ENCODE measurements at regions not wholly inside any gene's neighbourhood (a gene's known extent, or its start where the extent isn't known, plus 50 kb on each side); places are given as distances from the start of the nearest gene placed in this dataset.
"Not testable (repeated sequence)": the region's sequence is repeated elsewhere in the genome, so short reads cannot be mapped to it uniquely, and the experiment has no call there.

GRCh38 chr6:4280707-4281106 lies 145.3 kb upstream of the ECI2 start:
- DNase-seq, result no peak

DNA sequence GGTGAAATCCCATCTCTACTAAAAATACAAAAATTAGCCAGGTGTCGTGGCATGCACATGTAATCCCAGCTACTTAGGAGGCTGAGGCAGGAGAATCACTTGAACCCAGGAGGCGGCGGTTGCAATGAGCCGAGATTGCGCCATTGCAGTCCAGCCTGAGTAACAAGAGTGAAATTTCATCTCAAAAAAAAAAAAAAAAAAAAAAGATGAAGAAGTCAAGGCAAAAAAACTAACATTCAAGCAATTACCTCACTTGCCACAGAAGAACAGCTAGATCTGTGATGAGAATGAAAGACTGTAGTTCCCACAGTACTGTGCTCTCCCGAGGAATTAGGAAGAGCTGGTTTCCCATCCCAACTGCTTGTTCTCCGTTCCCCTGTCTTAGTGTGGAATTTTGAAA lies 144.7 kb upstream of the ECI2 start:
- no peak for DNase-seq

DNA sequence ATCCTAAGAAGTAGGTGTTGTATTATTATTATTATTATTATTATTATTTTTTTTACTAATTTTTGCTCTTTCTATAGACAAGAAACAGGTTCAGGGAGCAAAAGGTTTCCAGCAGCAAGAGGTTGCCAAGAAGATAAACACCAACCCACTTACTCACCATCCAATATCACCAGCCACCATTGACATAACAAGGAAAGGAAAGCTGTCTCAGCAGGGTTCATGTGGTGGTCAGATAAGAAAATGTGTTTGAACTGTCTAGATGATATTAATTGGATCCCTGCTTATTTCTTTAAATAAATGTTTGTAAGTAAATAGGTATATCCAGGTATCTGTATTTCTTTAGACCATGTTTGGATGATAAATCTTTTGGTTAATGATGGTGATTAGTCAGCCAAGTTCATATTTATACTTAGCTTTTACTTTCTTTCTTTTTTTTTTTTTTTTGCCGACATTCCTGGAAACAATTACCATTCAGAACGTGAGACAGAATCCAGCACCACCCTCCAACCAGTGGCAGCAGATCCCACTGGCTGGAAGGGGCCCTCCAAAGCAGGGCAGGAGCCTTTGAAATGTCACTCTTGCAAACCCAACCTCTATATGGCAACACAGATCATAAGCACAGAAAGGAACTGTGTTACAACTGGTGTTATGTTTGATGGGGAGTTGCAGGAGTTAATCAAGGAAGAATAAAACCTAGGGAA lies 139.2 kb upstream of the ECI2 start:
- DNase-seq, result no peak

GRCh38 chr6:4272996-4273395 lies 137.6 kb upstream of the ECI2 start:
- no peak for DNase-seq

- no peak for DNase-seq
Observed at GRCh38 chr6:4271761-4272470, 136.5 kb upstream of the ECI2 start.

DNA sequence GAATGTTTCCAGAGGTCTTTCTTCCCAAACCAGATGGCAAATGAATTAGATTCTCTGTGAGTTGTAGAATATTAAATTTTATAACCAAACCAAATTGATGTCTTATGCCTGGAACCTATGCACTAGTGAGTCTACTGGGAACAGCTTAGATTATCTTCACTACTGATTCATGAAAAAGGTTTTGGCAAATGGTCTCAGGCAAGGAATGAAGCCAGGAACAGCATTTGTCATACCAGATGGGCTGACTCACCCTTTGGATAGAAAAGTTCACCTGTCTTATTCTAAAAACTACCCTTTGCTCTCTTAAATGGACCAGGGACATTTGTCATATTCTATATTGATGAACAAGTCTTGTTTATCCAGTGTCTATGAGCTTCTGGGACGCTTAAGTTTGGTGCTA lies 135.4 kb upstream of the ECI2 start:
- no peak for DNase-seq

DNA sequence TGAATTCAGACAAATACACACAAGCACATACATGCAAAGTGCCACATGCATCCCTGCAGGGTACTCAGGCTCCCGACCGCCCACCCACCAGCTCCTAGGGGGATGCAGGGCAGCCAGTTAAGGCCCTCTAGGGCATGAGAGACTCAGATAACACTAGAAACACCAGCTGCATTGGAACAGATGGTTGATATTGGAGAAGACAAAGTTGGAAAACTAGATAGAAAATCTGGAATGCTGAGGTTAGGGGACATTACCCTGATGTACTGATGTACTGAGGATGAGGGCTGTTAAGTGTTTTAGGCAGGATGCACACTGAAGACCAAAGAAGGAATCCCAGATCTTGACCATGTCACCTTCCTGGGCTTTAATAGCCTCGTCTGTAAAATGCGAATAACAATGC lies 134.6 kb upstream of the ECI2 start:
- no peak for DNase-seq

GRCh38 chr6:4268171-4268570 lies 132.8 kb upstream of the ECI2 start:
- no peak for DNase-seq

- DNase-seq, result no peak
Observed at GRCh38 chr6:4265740-4266139, 130.4 kb upstream of the ECI2 start.

GRCh38 chr6:4264601-4265000 lies 129.2 kb upstream of the ECI2 start:
- DNase-seq, result no peak

- no peak for DNase-seq
Observed at GRCh38 chr6:4264081-4264480, 128.7 kb upstream of the ECI2 start.

GRCh38 chr6:4262526-4262925 lies 127.2 kb upstream of the ECI2 start:
- DNase-seq, result no peak

DNA sequence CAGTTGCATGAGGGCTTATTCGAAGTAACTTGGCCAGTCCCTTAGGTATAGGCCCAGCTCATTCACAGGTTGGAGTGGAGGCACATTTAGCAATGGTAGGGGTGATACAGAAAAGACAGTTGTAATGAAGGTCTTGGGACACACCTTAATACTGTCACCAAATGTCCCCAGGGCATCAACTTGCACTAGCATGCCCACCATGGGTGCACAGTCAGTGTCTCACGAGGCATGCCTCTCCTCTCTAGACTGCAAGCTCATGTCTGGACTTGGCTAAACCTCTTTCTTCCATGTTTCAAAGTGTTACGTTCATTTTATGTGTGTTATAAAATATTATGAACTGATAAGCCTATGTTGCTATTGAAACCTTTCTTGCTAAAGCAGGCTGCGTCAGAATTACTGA lies 124.0 kb upstream of the ECI2 start:
- no peak for DNase-seq

GRCh38 chr6:4258733-4259132 lies 123.4 kb upstream of the ECI2 start:
- no peak for DNase-seq

- no peak for DNase-seq
Observed at GRCh38 chr6:4256969-4257368, 121.6 kb upstream of the ECI2 start.

DNA sequence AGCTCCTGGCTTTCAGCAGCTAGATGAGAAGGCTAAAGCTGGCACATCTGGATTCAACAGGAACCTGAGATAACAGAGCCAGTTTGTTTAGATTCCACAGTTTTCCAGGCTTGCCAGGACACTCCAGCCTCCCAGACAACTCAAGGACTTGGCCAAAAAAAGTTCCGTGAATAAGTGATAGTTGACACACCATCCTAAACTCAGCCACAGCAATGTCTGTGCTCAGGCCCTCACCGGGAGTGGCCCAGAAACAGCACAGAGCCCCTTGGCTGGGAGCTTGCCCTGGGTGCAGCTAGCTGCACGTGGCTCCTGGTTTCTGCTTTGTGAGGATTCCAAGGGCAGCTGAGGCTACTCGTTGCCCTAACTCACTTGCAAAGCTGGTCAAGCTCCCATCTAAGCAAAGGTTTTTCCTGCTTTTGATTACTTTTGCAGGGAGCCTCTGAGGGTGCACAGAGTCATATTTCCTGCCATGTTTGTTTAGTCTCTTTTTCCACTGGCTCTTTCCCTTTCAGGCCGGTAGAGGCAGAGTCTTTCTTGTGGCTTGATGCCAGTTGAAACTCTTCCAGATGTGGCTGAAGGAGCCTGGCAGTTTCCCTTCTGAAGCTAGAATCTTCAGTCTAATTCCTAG lies 118.3 kb upstream of the ECI2 start:
- DNase-seq, result peak in 1 of 2 experiments; percentile 14

- DNase-seq, result not testable (repeated sequence)
Observed at GRCh38 chr6:4252445-4252844, 117.1 kb upstream of the ECI2 start.

- no peak for DNase-seq
Observed at GRCh38 chr6:4250645-4251044, 115.3 kb upstream of the ECI2 start.

- DNase-seq, result not testable (repeated sequence)
Observed at GRCh38 chr6:4243832-4244231, 108.5 kb upstream of the ECI2 start.

GRCh38 chr6:4243237-4243636 lies 107.9 kb upstream of the ECI2 start:
- no peak for DNase-seq

GRCh38 chr6:4242601-4243000 lies 107.2 kb upstream of the ECI2 start:
- no peak for DNase-seq

DNA sequence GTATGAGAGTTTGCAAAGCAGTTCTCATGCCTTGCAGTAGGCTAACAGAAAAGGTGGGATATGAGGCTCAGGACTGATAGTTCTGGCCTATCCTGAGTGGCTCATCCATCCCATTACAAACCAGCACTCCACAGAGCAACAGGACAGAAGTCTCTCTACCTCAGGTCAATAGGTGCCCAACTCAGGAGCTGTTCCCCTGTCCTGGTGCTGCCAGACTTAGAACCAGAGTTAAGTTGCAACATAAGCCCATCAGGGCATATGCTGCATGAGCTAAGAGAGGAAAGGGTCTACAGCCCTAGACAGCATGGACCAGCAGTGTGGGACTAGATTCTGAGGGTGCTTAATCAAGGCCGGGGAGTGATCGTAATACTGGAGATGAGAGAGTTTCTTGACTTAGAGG lies 104.8 kb upstream of the ECI2 start:
- no peak for DNase-seq

DNA sequence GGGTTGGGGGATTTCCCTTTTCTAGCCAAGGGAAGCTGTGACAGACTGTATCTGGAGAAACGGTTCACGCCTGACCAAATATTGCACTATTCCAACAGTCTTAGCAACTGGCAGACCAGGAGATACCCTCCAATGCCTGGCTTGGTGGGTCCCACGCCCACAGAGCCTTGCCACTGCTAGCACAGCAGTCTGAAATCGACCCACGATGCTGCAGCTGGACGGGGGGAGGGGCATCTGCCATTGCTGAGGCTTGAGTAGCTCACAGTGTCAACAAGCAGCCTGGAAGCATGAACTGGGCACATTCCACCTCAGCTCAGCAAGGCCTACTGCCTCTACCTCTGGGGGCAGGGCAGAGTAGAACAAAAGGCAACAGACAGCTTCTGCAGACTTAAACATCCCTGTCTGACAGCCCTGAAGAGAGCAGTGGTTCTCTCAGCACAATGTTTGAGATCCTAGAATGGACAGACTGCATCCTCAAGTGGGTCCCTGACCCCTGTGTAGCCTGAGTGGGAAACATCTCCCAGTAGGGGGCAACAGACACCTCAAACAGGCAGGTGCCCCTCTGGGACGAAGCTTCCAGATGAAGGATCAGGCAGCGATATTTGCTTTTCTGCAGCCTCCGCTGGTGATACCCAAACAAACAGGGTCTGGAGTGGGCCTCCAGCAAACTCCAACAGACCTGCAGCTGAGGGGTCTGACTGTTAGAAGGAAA lies 89.9 kb upstream of the ECI2 start:
- no peak for DNase-seq

Data from NCI-H2081 (cell line).